ENCODE measurements at regions not wholly inside any gene's neighbourhood (a gene's known extent, or its start where the extent isn't known, plus 50 kb on each side); places are given as distances from the start of the nearest gene placed in this dataset.

DNA sequence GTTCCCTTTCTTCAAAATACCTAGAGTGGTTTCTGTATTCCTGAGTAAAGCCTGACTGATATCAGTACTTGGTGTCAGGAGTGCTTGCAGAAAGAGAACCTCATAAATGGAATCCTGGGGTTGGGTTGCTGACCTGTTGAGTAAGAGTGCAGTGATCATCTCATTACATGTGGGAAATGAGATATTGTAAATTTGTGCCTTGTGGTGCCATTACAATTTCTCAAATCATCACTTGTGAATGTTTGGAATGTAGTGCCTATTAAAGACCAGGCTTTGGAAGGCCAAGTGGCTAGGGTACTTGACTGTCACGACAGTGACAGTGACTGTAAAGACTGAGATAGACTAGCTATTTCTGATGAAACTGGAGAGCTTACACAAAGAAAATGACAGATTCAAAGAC, 176.7 kb upstream of the CTTNBP2NL start:
- no peak for DNase-seq (ENCODE audit: low read depth in 2 of 2)

DNA sequence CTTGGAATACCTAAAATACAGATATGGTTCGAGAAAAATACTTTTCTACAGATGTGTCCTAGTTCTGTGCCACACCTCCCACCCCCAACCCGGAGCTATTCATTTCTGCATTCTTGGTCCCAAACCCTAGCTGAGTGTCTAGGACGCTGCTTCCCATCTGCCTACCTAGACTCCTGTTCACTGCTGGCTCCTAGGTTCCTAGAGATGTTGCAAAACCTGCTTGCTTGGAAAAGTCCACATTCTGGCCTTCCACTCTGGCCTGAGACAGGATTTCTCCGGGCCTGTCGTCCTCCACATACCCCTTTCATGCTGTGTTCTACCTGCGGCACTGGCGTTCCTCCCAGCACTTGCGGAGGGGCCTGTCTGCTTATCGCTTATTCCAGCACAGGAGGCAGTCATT, 165.8 kb upstream of the CTTNBP2NL start:
- DNase-seq (ENCODE audit: low read depth in 2 of 2) = no peak

GRCh38 chr1:112231331-112231730, 164.7 kb upstream of the CTTNBP2NL start:
- no peak for DNase-seq (ENCODE audit: low read depth in 2 of 2)

DNA sequence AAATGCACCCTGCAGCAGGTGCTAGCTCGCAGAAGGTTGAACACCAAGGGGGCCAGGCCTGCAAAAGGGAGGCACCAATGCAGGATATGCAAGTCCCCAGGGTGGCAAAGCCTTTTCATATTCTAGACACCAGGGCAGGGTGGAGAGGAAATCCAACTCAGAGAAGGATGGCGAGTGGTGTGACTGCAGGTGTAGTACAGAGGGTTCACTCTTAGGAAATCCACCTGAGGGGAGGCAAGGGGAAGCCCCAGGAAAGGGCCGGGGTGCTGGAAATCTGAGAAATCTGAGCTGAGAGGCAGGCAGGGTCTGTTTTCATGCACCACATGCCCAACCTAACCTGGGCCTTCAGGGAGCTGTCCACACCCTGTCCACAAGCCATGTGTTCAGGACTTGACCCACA, 163.2 kb upstream of the CTTNBP2NL start:
- DNase-seq (ENCODE audit: low read depth in 2 of 2) = no peak

GRCh38 chr1:112234710-112235109, 161.3 kb upstream of the CTTNBP2NL start:
- no peak for DNase-seq (ENCODE audit: low read depth in 2 of 2)

- DNase-seq (ENCODE audit: low read depth in 2 of 2) = no peak
These were observed 157.9 kb upstream of the CTTNBP2NL start for GRCh38 chr1:112237983-112238545.

GRCh38 chr1:112239683-112240330, 156.2 kb upstream of the CTTNBP2NL start:
- DNase-seq (ENCODE audit: low read depth in 2 of 2) = no peak

DNA sequence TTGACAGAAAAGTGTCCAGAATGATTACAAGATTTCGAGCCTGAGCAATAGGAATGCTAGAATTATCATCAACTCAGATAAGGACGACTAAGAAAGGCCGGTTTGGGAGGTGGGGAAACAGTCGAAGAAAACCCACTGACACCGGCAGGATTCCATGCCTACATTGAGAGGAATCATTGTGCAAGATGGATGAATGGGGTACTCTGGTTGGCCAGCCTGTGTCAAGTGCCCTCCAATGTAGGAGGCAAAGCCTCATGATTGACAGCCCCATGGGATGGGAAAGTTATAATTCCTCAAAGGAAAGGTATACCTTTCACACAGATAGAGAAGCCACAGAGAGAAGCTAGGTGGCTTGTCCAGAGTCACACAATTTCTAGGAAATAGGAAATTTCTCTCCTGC, 153.5 kb upstream of the CTTNBP2NL start:
- no peak for DNase-seq (ENCODE audit: low read depth in 2 of 2)

GRCh38 chr1:112244131-112244530, 151.9 kb upstream of the CTTNBP2NL start:
- DNase-seq (ENCODE audit: low read depth in 2 of 2) = no peak

DNA sequence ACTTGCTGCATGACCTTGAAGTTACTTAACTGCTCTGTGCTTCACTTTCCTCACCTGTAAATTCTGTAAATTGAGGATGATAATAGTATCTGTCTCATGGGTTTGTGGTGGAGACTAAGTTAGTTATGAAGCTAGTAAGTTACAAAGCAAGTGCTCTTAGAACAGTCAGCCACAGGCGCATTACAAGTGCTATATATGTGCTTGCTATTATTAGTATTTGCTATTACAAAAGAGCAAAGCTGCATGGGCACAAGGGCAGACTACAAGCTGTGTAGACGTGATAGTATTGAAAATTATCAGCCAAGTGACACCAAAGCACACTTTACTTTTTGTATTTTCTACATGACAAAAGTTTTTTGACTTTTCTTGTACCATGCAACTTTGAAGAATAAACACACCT, 150.9 kb upstream of the CTTNBP2NL start:
- no peak for DNase-seq (ENCODE audit: low read depth in 2 of 2)

GRCh38 chr1:112247036-112247597, 148.9 kb upstream of the CTTNBP2NL start:
- no peak for DNase-seq (ENCODE audit: low read depth in 2 of 2)

- no peak for DNase-seq (ENCODE audit: low read depth in 2 of 2)
These were observed 148.1 kb upstream of the CTTNBP2NL start for GRCh38 chr1:112247961-112248360.

- DNase-seq (ENCODE audit: low read depth in 2 of 2) = no peak
These were observed 145.1 kb upstream of the CTTNBP2NL start for GRCh38 chr1:112250892-112251291.

DNA sequence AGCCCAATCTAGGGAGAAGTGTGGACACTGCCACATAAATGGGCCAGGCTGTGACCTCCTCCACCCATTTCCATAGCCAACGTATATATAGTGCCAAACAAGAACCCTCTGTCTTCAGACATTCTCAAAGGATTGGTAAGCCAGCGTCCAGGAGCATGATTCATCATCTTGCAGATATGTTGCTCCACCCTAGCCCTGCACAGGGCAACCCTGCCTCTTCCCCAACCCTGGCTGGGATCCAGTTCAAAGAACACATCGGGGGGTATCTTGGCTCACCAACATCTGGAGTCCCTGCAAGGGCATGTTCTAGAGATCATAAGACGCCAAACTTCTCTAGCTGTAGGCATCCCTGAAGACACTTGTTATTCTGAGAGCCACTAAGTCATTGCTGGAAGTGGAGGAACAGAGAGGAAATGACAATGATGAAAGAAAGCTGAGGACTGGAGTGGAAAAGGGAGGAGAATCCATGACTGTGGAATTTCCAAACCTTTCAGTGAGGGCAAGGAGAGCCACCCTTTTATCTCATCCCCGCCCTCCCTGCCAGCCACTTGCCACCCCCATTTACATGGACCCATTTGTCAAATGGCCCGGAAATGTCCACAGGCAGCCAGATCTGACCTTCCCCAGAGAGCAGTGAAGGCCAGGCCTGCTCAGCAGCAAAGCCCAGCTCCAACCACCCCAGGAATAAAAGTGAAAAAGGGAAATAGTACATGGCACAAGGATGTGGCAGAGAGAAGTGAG, 144.1 kb upstream of the CTTNBP2NL start:
- no peak for DNase-seq (ENCODE audit: low read depth in 2 of 2)

- no peak for DNase-seq (ENCODE audit: low read depth in 2 of 2)
These were observed 142.6 kb upstream of the CTTNBP2NL start for GRCh38 chr1:112253366-112253765.

DNA sequence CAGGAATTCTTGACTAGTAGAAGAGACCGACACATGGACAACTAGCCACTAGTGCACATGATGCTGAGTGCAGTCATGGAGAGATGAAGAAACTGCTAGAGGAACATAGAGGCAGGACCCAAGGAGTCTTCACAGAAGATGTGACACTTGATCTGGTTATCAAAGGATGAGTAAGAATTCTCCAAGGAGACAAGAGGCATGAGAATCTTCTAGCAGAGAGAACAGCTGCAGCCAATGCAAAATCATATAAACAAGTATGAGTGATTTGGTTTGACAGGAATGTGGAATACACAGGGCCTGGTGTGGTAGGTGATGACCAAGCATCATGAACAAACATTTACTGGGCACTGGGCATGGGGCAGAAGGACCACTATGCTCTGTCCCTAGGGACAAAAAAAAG, 140.9 kb upstream of the CTTNBP2NL start:
- no peak for DNase-seq (ENCODE audit: low read depth in 2 of 2)

DNA sequence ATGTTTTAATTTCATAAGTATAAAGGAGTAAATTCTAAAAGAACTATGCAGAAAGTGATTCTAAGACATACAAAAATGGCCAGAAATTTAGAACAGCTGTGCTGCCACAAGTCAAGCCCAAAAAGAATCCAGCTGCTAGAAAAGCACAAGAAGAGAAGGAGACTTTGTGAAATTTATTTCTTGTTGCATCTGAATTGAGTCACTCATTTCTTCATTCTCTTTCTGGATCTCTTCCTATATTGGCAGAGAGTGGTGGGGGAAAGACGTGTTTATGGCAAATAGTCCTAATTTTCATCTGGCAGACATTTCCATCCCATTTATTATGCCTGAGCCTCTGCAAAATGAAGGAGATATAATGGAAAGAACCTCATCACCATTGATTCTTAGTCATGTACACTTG, 139.6 kb upstream of the CTTNBP2NL start:
- no peak for DNase-seq (ENCODE audit: low read depth in 2 of 2)

DNA sequence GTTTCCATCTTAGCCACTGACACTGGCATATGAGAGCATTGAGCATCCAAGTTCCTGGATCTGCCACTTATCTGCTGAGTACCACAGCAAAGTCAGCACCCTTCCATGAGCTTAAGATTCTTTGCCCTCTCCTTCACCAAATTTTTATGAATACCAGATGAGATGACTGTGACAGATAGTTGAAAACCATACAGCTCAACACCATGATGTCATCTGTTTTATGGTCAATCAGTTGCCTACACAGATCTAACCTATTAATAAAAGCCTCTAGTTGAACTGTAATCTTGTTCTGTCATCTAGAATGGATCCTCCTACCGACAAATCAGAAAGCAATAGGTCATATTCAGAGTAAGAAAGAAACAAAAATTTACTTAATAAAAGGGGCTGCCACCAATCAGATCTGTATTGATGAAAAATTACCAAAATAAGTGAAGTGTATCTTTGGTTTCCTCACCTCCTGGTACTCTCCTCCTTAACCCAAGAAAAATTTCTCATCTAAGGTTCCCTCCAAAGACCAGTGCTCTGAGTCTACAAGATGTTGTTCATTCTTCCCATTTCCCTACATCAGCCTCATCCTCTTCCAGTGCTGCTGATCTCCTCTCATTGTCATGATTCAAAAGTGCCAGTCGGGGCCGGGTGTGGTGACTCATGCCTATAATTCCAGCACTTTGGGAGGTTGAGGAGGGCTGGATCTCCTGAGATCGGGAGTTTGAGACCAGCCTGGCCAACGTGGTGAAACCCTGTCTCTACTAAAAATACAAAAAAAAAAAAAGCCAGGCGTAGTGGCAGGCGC, 138.8 kb upstream of the CTTNBP2NL start:
- no peak for DNase-seq (ENCODE audit: low read depth in 2 of 2)

GRCh38 chr1:112260699-112261098, 135.3 kb upstream of the CTTNBP2NL start:
- no peak for DNase-seq (ENCODE audit: low read depth in 2 of 2)

DNA sequence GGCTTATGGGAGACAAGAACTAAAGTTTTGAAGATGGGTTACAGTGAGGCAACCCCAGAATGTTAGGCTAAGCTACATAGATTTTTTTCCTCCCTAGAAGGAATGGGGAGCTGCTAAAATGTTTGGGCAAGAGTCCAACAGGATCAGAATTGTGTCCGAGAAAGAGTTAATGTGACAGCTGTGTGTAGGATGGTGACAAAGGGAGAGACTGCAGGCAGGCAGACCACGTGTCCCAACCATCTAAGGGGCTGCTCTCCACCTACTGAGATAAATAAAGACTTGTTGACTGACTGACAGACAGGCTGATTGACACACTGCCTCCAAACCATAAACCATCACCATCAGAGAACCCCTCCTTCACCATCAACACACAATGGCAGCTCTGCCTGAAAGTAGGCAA, 133.7 kb upstream of the CTTNBP2NL start:
- no peak for DNase-seq (ENCODE audit: low read depth in 2 of 2)

DNA sequence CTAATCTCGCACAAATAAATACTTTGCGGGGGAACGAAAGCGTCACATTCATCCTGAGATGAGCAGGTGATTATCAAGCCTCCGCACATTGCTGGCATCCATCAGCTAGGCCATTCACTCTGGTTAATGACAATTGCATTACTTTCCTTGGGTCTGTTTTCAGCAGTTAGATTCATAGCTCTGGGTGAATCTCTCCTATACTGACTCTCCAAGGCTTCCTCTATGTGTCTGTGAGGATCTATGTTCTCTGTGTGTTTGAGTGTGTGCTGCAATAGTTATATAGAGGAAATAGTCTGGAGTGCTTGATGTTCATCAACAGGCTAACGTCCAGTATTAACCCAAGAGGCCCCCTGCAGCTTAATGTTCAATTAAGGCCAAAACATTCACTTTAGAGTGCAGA, 133.0 kb upstream of the CTTNBP2NL start:
- no peak for DNase-seq (ENCODE audit: low read depth in 2 of 2)

GRCh38 chr1:112263453-112263852, 132.6 kb upstream of the CTTNBP2NL start:
- DNase-seq (ENCODE audit: low read depth in 2 of 2) = no peak

Data from stimulated activated CD8-positive, alpha-beta memory T cell treated with anti-CD3 and anti-CD28 coated beads, Interleukin-15, amount 100 ng/mL, for 48 hours (primary cell).